Cerebellar cortex (tissue), 1 donor: ENCODE measurements at regions not wholly inside any gene's neighbourhood (a gene's known extent, or its start where the extent isn't known, plus 50 kb on each side); places are given as distances from the start of the nearest gene placed in this dataset.

ENCODE experiments used
- DNase-seq: peaks from one replicate; pipeline ENCODE4 v3.0.0-alpha.2; 2015; ENCODE audit warnings: low spot score

GRCh38 chr22:27668828-27669797 lies 132.4 kb downstream of the MN1 start:
- DNase-seq: no peak

DNA sequence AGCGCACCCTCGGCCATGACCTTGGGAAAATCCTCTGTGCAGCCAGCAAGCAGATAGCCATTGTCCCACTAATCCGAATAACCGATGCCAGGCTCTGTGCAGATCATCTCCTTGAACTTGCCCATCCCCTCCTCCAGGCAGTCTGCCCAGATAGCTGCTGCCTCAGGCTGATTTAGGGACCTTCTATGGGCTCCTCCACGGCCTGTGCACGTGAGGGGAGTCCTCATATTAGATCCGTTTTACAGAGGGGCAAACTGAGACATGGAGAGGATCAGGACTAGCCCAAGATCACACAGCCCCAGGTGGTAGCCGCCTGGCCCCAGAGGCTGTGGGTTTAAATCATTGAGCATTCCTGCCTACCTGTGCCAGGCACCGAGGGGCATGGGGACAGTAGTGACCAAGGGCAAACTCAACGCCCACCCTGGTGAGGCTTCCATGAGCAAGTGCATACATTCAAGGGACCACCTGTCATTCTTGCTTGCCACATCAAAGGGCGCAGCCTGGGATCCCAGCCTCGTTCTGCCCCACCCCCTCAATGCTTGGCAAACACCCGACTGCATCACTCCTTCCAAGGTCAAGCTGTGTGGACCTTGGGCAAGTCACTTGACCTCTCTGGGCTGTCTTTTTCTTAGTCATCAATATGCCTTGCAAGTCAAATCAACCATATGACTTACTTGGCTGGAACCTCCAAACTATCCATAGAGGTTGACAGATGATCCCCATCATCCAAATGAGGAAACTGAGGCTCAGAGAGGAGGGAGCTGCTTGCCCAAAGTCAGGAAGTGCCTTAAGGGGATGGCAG lies 131.6 kb downstream of the MN1 start:
- DNase-seq: no peak

GRCh38 chr22:27670701-27671412 lies 130.7 kb downstream of the MN1 start:
- no peak for DNase-seq

DNA sequence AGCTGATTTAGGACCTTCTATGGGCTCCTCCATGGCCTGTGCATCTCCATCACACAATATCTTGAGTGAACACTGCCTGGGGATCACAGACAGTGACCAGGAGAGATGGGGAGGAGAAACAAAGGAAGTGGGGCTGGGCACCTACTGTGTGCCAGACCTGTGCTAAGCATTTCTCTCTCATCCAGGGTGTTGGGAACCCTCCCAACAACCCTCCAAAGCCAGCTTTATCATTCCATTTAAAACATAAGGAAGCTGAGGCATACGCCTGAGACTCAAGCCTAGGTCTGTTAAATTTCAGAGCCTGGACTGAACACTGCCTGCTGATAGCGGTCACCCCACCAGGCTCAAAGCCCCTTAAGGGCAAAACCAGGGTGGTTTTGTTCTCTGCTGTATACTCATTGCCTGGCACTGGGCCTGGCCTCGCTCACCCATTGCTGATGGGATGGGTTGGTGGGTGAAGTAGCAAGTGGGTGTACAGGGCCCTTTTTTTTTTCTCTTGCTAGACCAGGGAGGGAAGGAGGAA lies 130.1 kb downstream of the MN1 start:
- no peak for DNase-seq

DNA sequence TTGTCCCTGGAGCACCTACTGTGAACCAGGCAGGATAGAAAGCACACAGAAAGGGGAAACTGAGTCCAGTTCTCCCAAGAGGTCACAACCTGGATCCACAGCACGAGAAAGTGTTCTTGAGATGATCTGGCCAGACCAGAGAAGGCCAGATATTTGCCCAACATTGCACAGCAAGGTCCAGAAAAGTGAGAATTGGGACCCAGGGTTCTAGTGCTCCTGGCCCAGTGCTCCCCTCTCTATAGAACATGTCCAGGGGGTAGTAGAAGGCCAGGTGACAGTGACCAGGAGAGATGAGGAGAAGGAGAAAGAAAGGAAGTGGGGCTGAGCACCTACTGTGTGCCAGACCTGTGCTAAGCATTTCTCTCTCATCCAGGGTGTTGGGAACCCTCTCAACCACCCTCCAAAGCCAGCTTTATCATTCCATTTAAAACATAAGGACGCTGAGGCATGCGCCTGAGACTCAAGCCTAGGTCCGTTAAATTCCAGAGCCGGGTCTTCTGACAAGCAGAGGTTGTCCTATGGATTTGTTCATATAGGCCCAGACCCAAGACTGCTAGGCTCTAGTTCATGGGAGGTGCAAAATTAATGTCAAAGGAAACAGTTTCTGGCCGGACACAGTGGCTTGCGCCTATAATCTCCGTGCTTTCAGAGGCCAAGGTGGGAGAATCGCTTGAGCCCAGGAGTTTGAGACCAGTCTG lies 128.7 kb downstream of the MN1 start:
- DNase-seq: no peak

DNA sequence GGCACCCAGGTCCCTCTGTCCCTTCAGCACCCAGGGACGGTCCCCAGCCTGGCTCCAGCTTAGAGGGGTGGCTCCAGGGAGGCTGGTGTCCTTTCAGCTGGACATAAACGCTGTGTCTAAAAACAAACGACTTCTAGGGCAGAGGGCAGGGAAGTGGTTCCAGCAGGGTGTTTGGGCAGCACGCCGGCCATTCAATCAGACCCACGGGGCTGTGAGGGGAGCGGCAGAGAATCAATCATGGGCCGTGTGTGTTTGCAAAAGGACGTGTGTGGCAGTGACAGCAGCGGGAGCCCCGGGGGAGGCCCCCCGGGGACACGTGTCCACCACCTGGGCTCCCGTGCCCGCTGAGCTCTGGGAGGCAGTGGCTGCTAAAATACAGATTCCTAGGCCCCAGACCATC lies 127.7 kb downstream of the MN1 start:
- no peak for DNase-seq

DNA sequence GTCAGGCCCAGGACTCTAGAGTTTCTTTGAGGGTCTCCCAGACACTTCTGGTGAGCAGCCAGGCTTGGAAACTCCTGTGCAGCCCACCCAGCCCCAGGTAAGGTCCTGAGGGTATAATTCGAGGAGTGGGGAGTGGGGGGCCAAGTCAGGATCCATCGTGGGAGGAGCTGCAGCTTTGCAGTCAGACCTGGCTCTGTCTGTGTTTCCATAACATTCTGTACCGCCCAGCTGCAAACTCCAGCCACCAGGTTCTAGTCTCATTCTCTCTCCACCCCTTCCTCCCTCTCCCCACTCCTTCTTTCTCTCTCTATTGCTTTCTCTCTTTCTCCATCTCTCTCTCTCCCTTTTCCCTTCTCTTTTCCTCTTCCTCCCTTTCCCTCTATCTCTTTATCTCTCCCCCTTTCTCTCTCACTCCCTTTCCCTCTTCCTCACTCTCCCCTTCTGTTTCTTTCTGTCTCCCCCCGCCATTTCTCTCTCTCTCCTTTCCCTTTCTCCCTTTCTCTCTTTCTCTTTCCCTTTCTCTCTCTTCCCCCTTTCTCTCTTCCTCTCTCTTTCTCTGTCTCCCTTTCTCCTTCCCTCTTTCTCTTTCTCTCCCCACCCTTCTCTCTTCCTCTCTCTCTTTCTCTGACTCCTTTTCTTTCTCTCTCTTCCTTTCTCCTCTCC lies 127.2 kb downstream of the MN1 start:
- no peak for DNase-seq

DNA sequence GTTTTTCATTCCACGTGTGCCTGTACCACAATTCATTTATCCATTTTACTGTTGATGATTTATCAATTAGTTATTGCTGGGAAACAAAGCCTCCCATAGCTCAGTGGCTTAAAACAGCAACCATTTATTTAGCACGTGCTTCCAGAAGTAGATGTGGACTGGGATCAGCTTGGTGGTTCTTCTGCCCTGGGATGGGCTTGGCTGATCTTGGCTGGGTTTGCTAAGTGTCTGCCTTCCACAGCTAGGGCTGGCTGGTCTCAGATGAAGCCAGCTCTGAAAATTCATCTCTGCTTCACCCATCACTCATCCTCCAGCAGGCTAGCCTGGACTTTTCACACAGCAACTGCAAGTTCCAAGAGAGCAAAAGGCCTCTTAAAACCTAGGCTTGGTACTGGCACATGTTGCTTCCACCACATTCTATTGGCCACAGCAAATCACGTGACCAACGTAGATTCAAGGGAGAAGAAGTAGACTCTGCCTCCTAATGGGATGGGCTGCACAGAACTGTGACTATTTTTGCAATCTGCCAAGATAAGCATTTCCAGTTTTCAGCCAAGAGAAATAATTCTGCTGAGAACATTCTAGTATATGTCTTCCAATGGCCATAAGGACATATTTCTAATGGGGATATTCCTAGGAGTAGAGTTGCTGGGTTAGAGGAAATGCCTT lies 124.9 kb downstream of the MN1 start:
- no peak for DNase-seq

DNA sequence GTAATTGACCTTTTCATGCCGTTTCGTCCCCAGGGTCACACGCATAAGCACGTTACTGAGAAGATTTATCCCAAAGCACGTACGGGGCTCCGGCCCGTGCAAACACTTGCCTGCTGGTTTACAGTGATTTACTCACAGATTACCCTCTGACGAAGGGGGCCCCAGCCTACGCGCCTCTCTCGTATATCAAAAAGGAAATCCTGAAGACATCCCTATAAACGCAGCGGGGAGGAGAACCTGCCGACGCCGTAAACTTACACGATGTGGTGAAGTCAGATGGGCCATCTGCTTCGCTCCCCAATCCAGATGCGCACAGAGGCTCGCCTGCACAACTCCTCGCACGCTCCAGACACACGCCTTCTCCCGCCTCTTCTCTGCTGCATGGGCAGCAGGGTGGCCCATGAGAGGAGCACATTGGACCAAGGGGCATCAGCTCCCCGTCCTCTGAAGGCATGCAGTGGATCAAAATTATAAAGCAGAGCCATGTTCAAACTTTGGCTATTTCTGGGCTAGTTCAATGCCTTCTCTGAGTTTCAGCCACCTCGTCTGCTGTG lies 123.6 kb downstream of the MN1 start:
- no peak for DNase-seq

- no peak for DNase-seq
These were observed 122.4 kb downstream of the MN1 start for GRCh38 chr22:27679176-27679575.

DNA sequence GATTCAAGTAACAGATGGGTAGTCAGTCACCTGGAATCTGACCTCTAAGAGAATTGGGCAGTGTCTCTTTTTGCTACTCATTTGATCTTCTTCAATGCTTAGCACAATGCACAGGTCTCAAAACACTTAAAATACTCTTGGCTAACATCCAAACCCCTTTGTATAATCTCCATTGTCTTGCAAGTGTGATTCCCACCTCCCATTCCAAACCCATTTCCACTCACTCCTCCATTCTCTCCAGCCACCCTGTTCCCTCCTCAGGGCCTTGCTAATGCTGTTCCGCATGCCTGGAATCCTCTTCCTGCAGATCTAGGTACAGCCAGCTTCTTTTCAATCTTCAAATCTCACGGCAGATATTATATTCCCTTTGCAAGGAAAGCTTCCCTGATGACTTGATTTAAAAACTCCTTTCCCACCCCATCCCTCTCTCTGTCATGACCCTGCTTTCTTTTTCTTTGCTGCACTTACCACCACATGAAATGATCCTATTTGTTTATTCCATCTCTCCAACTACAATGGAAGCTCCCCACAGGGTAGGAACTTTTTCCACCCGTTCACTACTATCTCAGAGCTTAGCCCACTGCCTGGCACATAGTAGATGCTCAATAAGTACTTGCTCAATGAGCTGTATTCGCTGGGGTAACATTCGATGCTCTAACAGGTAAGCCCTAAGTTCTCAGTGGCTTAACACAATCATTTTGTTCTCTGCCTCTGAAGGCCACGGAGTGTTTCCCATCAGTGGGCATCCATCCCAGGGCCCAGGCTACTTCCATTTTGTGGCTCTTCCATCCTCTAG lies 121.7 kb downstream of the MN1 start:
- no peak for DNase-seq

DNA sequence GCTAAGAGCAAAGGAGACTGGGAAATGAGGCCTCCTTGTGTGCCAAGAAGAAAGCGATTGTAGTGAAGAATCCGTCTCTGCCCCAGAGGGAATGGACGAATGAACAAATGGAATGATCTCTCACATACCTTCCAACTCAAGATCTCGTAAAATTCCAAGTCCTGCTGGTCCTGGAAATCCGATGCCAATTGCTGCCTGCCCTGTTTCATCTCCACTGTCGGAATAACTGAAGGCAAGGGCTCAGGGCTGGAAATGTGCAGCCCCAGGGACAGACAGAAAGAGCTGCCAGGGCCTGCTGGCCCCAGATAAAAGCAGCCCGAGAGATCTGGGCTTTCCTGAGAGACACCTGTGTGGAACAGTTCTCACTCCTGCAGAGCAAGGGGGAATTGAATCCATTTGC lies 120.9 kb downstream of the MN1 start:
- DNase-seq: no peak

DNA sequence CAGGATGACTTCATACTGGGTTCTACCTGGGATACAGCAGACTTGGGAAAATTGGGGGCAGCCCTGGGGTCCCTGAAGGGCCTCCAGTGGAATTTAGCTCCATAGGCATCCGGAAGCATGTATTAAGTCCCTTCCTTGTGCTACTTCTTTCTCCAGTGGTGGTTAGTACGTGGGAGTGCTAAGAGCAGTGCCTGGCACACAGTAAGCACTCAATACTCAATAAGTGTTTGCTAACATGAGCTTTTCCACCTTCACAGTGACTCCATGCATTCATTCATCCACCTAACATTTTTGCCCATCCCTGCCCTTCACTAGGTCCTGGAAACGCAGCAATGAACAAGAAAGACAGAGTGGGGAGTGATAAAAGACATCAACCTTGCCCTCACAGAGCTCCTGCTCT lies 120.5 kb downstream of the MN1 start:
- DNase-seq: no peak

DNA sequence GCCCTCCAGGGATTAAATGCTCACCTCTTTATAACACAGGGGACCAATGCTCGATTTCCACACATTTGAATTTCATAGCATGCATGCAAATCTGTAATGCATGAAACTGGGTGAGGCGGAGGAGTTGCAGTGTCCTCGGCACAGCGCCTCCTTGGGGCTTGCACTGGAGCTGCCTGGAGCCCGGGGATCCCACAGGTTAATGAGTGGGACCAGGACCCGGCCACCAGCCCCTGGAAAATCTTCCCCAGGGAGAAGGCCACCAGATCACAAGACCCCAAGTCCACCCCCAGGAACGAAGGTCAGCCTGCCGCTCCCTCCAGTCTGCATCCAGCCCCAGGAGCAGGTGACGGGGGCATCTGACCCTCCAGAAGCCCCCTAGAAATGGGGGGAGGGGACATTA lies 119.1 kb downstream of the MN1 start:
- DNase-seq: no peak

- DNase-seq: no peak
These were observed 116.7 kb downstream of the MN1 start for GRCh38 chr22:27684901-27685300.

DNA sequence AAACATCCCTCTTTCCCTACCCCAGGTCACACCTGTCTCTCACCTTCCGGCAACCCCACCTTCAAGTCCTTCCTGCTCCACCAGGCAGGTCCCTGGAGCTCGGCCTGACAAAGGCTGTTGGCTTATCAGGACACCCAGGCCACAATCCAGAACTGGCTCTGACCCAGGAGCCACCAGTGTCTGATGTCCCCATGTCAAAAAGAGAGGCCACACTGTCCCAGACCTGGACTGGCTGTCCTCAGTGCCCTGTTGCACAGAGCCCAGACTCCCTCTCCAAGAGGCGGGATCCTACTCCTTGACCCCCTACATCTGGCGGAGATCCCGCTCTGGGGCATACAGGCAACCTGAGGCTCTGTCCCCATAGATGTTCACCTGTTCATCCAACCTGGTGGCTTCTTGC lies 116.0 kb downstream of the MN1 start:
- no peak for DNase-seq

DNA sequence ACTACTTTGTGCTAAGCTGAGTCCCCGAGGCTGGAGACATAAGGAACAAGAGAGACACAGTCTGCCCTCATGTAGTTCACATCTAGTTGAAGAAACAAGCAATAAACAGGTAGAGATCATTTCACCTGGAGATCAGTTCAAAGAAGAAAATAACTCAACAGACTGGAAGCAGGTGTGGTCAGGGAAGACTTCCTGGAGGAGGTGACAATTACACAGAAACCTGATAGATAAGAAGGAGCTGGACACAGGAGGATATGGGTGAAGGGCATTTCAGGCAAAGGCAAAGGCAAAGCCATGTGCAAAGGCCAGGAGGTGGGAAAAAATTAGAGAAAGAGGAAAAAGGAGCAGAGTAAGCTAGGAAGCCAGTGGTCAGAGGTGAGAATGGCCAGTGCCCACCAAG lies 115.6 kb downstream of the MN1 start:
- no peak for DNase-seq

GRCh38 chr22:27686534-27686933 lies 115.0 kb downstream of the MN1 start:
- DNase-seq: peak; percentile 2

DNA sequence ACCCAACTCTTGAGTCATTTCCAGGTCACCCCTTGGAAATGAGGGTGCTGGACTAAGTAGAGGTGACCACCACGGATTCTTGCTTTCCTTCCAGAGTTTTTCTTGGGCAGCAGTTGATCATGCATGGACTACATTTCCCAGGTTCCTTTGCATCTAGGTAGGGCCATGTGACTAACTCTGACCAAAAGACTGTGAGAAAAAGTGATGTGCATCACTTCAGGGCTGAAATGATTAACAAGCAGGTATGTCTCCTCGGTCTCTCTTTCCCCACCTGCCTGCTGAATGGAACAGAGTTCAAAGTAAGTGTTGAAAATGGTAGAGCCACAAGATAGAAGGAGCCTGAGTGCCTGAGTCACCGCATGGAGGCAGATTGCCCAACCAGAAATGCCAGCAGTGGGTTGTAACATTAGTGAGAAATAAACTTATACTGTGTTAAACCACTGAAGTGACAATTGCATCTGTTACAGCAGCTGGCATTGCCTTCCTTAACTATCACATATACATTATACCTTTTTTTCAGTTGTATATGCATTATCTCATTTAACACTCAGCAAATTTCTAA lies 113.5 kb downstream of the MN1 start:
- no peak for DNase-seq
